GM18907 (cell line): ENCODE measurements at regions not wholly inside any gene's neighbourhood (a gene's known extent, or its start where the extent isn't known, plus 50 kb on each side); places are given as distances from the start of the nearest gene placed in this dataset.
"Not testable (repeated sequence)": the region's sequence is repeated elsewhere in the genome, so short reads cannot be mapped to it uniquely, and the experiment has no call there.

Experiments
- ATAC-seq: cut with Tn5 transposase; IDR thresholded peaks from one replicate; pipeline ENCODE4 v1.9.1; 2021; ENCODE audit warnings: mild to moderate bottlenecking, moderate library complexity; ENCODE audit not compliant: unreplicated experiment

DNA sequence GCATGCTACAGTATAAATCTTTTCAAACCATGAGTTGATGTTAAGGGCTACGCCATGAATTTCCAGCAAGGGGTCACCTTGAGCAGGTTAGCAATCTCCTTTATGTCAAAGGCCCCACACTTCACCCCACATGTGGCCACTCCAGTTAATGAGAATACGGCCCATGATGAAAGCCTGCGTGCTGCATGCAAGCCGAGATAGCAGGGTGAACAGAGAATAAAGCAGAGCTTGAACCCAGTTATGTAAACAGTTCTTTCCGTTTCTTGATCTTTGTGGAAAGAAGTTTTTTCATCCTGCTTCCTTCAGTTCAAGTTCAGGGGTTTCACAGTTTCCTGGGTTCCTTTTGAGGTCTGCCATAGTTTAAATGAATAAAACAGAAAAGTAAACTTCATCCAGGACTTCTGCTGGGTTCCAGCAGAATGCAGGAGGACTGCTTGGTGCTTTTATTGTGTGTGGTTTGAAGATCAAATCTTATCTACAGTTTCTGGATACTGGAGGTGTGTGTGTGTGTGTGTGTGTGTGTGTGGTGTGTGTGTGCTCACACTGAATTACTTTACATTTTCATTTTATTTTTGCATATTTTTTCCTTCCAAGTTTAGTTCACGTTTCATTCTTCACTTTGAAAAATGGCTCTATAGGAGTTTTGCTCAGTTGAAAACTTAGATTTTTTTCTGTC lies 87.1 kb downstream of the HMHB1 start:
- no peak for ATAC-seq

DNA sequence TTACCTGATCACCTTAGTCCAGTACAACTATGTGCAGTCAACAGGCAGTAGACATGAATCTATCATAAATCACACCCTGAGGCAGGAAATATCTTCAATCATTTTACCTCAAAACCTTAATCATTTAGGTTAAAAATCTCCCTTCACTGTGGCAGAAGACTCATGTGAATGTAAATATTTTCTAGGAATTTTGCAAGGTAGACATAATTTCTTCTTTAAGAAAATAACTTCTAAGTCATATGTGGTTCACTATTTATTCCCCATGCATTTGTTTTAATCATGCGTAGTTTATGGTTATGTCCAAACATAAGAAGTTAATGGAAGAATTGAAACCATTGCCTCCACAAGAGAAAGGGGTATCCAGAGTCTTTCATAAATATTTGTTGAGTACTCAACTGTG lies 97.0 kb downstream of the HMHB1 start:
- no peak for ATAC-seq

DNA sequence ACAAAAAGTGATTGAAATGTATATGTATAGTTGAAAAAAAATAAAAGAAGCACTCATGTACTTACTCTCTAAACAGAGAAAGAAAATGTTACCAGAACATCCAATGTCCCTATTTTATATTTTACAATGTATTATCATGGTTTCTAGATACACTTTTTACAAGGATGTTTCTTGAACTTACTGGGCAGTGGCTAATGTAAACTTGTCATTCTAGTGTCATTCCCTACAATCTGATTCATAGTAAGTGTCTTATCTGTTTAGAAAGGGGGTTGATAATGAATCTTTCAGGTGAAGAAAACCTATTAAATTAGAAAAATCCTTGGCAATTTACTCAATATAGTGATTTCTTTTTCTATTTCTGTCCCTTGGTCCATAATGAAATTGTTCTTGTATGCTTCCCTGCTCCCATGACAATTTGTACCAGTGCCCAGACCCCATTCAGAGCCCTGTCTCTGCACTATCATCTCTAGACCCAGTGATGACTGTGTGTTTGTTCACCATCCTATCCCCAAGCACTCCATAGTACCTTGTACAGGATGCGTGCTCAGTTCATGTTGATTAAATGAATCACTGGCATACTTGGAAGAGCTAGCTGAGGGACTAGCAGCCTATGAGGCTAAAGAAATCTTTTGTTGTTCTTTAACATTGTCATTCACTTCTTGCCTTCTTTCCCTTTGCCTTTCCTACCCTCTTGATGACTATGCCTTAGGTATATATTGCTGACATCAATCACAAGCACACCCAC lies 101.2 kb downstream of the HMHB1 start:
- ATAC-seq, result no peak

GRCh38 chr5:143914756-143915155 lies 102.8 kb downstream of the HMHB1 start:
- no peak for ATAC-seq

DNA sequence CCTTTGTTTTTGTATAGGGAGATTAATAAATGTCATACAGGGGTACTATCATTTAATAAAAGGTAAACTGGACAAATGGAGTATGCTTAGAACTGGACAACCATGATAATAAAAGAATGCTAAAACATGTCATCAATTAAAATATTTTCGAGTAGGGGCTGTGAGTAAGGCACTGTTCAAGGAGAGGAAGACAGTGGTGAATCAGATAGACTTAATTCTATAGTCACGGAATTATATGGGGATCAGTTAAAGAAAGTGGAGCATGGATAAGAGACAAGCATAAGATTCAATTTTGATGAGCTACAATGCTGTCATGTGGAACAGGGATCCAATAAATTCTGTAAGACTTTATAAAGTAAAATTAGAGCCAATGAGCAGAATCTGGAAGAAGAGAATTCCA lies 104.5 kb downstream of the HMHB1 start:
- no peak for ATAC-seq

GRCh38 chr5:143918961-143919360 lies 107.0 kb downstream of the HMHB1 start:
- no peak for ATAC-seq

DNA sequence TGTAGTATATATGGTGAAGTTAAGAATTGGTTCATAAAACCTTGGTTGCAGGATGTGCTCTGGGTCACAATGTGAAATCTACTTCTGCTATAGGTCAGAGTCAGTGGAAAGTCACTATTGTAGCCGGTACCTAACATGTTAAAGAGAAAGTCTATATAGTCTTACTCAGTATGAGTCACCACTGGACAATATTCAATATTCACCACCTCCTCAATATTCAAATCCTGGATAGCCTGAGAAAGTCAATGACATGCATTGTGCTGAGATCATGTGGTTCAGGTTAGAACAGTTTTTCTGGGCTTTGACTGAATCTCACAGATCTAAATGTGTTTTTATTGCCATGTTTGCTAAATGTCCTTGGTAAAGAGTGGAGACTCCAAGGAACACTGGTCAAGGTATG lies 108.8 kb downstream of the HMHB1 start:
- no peak for ATAC-seq

- ATAC-seq, result no peak
Measured at GRCh38 chr5:143921525-143922311, 109.8 kb downstream of the HMHB1 start.

DNA sequence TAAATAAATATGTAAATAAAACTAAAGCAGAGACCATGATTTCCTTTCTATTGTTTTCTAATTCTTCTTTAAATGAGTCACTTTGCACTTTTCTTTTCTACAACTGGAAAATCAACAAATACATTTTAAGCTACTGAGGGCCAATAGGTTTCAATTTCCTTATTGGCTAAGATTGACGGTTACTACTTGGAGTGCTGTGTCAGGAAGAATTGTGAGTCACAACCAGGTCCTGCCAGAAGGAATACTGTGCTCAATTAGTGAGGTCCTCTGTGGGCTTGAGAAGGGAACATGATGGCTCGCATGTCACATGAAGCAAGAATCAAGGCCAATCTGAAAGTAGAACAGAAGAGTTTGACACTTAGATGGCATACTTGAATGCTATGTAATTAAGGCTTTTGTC lies 110.8 kb downstream of the HMHB1 start:
- no peak for ATAC-seq

GRCh38 chr5:143923634-143924266 lies 111.8 kb downstream of the HMHB1 start:
- ATAC-seq, result no peak

- no peak for ATAC-seq
Measured at GRCh38 chr5:143924311-143924978, 112.5 kb downstream of the HMHB1 start.

- not testable (repeated sequence) for ATAC-seq
Measured at GRCh38 chr5:143924979-143925325, 113.0 kb downstream of the HMHB1 start.

DNA sequence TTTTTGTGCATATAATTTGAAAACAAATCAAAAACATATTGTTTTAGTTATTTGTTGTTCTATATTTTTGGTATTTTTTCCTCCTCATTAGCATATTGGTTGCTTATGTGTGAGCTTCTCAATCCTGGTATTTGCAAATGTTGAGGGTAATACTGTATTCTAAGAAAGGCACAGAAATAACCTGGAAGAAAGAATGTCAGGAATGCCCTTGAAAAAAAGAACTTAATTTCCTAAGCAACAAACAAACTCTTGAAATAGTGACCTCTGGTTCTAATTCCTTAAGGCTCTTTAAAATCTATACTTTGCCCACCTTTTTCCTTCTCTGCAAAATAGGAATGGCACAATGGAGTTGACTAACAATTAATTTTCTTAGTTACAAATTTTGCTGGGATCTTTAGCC lies 117.5 kb downstream of the HMHB1 start:
- ATAC-seq, result no peak

DNA sequence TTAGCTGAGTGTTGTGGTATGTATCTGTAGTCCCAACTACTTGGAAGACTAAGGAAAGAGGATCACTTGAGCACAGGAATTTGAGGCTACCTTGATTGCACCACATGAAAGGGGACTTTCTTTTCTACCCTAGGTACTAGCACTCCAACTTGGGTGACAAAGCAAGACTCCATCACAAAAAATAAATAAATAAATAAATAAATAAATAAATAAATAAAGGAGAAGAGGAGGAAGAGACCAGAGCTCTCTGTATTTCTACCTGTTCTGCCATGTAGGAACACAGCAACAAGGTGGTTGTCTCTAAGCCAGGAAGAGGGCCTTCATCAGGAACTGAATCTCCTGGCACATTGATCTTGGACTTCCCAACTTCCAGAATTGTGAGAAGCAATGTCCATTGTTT lies 118.6 kb downstream of the HMHB1 start:
- no peak for ATAC-seq

GRCh38 chr5:143931476-143931875 lies 119.5 kb downstream of the HMHB1 start:
- no peak for ATAC-seq

- ATAC-seq, result no peak
Measured at GRCh38 chr5:143931986-143932385, 120.0 kb downstream of the HMHB1 start.

DNA sequence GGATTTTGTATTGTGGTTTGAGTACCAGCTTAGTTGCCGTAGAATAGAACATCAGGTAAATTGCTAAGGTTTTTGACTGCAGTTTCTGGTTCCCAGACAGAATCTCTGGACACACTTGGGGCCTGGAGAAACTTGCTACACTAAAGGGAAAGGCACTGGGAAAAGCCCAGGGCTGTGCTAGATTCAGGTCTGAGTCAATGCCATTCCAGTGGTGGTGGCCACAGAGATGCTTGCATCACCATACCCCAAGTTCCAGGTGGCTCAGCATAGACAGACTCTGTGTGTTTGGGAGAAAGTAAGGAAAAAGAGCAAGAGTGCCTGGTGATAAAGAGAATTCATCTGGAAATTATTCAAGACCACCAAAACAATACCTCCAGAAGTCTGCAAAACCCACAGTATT lies 120.6 kb downstream of the HMHB1 start:
- ATAC-seq, result no peak

GRCh38 chr5:143933451-143933850 lies 121.5 kb downstream of the HMHB1 start:
- ATAC-seq, result no peak

DNA sequence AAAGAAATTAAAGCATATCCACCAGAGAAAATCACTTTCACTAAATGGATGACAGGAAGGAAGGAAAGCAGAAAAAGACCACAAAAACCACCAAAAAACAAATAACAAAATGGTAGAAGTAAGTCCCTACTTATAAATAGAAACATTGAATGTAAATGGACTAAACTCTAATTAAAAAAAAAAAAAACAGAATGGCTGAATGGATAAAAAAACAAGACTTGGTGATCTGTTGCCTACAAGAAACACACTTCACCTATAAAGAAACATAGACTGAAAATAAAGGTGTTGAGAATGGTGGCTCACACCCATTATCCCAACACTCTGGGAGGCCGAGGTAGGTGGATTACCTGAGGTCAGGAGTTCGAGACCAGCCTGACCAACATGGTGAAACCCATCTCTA lies 122.9 kb downstream of the HMHB1 start:
- ATAC-seq, result no peak

DNA sequence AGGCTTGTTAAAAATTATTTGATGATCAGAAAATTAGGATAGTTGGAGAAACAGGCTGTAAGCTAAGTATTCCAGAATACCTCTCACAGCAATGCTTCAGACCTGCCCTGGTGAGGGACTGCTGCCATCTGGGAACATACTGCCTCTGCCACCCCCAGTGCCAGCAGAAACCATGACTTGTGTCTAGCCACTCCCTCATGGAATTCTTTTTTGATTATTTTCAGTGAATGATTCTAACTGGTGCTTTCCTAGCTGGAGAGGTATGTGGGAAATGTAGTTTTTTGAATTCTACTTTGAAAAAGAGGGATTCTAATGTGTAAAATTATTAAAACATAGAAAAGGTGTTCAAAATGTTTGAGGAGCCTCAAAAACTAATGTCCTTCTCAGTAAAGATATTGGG lies 126.3 kb downstream of the HMHB1 start:
- no peak for ATAC-seq

- ATAC-seq, result no peak
Measured at GRCh38 chr5:143946837-143947236, 134.9 kb downstream of the HMHB1 start.
